Endodermal cell (in vitro differentiated cells): ENCODE measurements at regions not wholly inside any gene's neighbourhood (a gene's known extent, or its start where the extent isn't known, plus 50 kb on each side); places are given as distances from the start of the nearest gene placed in this dataset.

Source experiments
- DNase-seq: peaks from one replicate; pipeline ENCODE4 v3.0.0-alpha.2; 2017
- H3K27ac ChIP-seq: 2 replicates; pipeline ENCODE4 v1.5.1; 2013; ENCODE audit warnings: mild to moderate bottlenecking, low read depth, low read length, moderate library complexity
- H3K27me3 ChIP-seq: 2 replicates; pipeline ENCODE4 v1.6.1; 2013; ENCODE audit warnings: mild to moderate bottlenecking, low read length, moderate library complexity; ENCODE audit not compliant: insufficient read depth, control insufficient read depth, poor library complexity, severe bottlenecking
- H3K36me3 ChIP-seq: 2 replicates; pipeline ENCODE4 v1.7.0; 2013; ENCODE audit warnings: mild to moderate bottlenecking, low read length, moderate library complexity; ENCODE audit not compliant: control insufficient read depth, insufficient read depth
- H3K4me1 ChIP-seq: one replicate; pipeline ENCODE4 v1.7.0; 2013; ENCODE audit warnings: low read length; ENCODE audit not compliant: control insufficient read depth, insufficient read depth
- H3K4me3 ChIP-seq: 2 replicates; pipeline ENCODE4 v1.5.1; 2013; ENCODE audit warnings: mild to moderate bottlenecking, low read length, moderate library complexity
- H3K9ac ChIP-seq: 2 replicates; pipeline ENCODE4 v1.6.1; 2013; ENCODE audit warnings: mild to moderate bottlenecking, low read length, moderate library complexity; ENCODE audit not compliant: poor library complexity, severe bottlenecking; ENCODE audit errors: extremely low read depth
- H3K9me3 ChIP-seq: 2 replicates; pipeline ENCODE4 v1.6.1; 2013; ENCODE audit warnings: mild to moderate bottlenecking, low read length, moderate library complexity; ENCODE audit not compliant: control insufficient read depth
- H3K27ac Mint-ChIP-seq: 2 replicates; pipeline ENCODE4 v1.8.0; 2020; ENCODE audit warnings: mixed read lengths
- H3K27me3 Mint-ChIP-seq: 2 replicates; pipeline ENCODE4 v1.8.0; 2021; ENCODE audit warnings: mild to moderate bottlenecking, mixed read lengths; ENCODE audit not compliant: insufficient read depth
- H3K36me3 Mint-ChIP-seq: 2 replicates; pipeline ENCODE4 v1.8.0; 2020; ENCODE audit warnings: low read depth, mixed read lengths
- H3K4me1 Mint-ChIP-seq: 2 replicates; pipeline ENCODE4 v1.8.0; 2020; ENCODE audit warnings: mixed read lengths
- H3K4me3 Mint-ChIP-seq: 2 replicates; pipeline ENCODE4 v1.8.0; 2020; ENCODE audit warnings: mild to moderate bottlenecking, moderate library complexity, mixed read lengths
- H3K9me3 Mint-ChIP-seq: 2 replicates; pipeline ENCODE4 v1.8.0; 2020; ENCODE audit warnings: mild to moderate bottlenecking, mixed read lengths
- WGBS, 2 experiments: methylation state at CpG; one replicate each; pipeline versions ENCODE4 v1.1.5 to v1.1.7; 2013; ENCODE audit warnings: missing lambda C conversion rate in 2 of 2, mixed read lengths in 1 of 2; ENCODE audit not compliant: insufficient coverage in 1 of 2, insufficient read length in 1 of 2; 5-methylcytosine and 5-hydroxymethylcytosine counted together
- TF ChIP-seq, protein P1 (sequence below): fragments of 200-600 bp; sonication (generic); conservative IDR thresholded peaks from 2 replicates; pipeline ENCODE4 v1.5.0; 2021; ENCODE audit warnings: antibody characterized with exemption, mild to moderate bottlenecking

DNA sequence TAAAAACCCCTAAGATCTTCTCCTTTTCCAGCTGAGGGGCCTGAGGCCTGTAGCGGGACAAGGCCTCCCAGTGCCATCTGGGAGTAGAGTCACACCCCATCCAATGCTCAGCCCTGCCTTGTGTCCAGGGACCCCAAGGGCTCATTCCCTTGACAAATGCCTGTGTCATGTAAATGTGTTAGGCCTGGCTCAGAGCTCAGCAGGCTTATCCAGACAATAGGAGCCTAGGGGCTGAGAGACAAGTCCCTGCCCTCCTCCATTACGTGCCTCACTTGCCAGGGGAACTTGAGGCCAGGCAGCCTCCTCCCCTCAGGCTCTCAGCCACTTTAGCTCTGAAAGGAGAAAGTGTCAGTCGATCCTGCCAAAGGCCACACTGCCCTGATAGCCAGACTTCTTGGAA is 166.8 kb upstream of the MAMLD1 start:
- Histone ChIP-seq H3K4me1 (no peaks in the 10 kb centered on the region), H3K27me3 (no peaks in the 10 kb centered on the region), H3K4me3 (no peak overlapping the region), H3K9me3 (no peaks in the 10 kb centered on the region), H3K27ac (no peak overlapping the region), H3K9ac (no peak overlapping the region), H3K36me3 (no peaks in the 10 kb centered on the region)
- H3K27ac Mint-ChIP-seq: no peak overlapping the region
- 56% methylated on average over 2 of the region's 3 CpGs; no CpG with 5 or more reads in 1 of the 2 experiments for WGBS, 2 experiments
- H3K9me3 Mint-ChIP-seq: peaks cover 66% of the 10 kb centered on the region
- H3K27me3 Mint-ChIP-seq: peaks cover 3% of the 10 kb centered on the region
- H3K36me3 Mint-ChIP-seq: no peaks in the 10 kb centered on the region
- H3K4me3 Mint-ChIP-seq: no peak overlapping the region
- peaks cover 2% of the 10 kb centered on the region for H3K4me1 Mint-ChIP-seq
- TF ChIP-seq, protein P1, sequence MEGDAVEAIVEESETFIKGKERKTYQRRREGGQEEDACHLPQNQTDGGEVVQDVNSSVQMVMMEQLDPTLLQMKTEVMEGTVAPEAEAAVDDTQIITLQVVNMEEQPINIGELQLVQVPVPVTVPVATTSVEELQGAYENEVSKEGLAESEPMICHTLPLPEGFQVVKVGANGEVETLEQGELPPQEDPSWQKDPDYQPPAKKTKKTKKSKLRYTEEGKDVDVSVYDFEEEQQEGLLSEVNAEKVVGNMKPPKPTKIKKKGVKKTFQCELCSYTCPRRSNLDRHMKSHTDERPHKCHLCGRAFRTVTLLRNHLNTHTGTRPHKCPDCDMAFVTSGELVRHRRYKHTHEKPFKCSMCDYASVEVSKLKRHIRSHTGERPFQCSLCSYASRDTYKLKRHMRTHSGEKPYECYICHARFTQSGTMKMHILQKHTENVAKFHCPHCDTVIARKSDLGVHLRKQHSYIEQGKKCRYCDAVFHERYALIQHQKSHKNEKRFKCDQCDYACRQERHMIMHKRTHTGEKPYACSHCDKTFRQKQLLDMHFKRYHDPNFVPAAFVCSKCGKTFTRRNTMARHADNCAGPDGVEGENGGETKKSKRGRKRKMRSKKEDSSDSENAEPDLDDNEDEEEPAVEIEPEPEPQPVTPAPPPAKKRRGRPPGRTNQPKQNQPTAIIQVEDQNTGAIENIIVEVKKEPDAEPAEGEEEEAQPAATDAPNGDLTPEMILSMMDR: no peak
- DNase-seq: peak; percentile 61

DNA sequence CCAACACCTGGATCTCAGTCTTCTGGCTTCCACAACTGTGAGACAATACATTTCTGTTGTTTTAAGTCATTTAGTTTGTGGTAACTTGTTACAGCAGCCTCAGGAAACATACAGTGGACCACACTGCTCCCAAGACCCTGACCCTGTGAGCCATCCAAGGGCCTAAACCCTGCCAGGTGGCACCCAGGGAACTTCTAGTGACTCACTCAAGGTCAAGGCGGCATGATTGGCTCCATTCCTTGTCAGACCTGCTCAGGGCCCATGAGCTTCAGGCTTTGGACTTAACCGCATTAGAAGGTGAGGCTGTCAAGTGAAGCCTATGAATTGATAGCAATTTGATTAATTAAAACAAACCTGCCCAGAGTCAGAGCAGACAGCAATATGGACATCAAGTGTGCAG is 165.7 kb upstream of the MAMLD1 start:
- H3K9me3 ChIP-seq: no peaks in the 10 kb centered on the region
- no peak overlapping the region for H3K9ac ChIP-seq
- no peaks in the 10 kb centered on the region for H3K36me3 ChIP-seq
- H3K27me3 ChIP-seq: no peaks in the 10 kb centered on the region
- Mint-ChIP-seq H3K4me3 (no peak overlapping the region), H3K9me3 (peaks cover 68% of the 10 kb centered on the region), H3K27ac (no peak overlapping the region), H3K27me3 (peaks cover 4% of the 10 kb centered on the region), H3K4me1 (no peaks in the 10 kb centered on the region), H3K36me3 (no peaks in the 10 kb centered on the region)
- no peaks in the 10 kb centered on the region for H3K4me1 ChIP-seq
- TF ChIP-seq, protein P1: no peak
- 80% methylated on average over 2 of the region's 2 CpGs; no CpG with 5 or more reads in 1 of the 2 experiments for WGBS, 2 experiments
- no peak for DNase-seq
- H3K27ac ChIP-seq: no peak overlapping the region
- H3K4me3 ChIP-seq: no peak overlapping the region

DNA sequence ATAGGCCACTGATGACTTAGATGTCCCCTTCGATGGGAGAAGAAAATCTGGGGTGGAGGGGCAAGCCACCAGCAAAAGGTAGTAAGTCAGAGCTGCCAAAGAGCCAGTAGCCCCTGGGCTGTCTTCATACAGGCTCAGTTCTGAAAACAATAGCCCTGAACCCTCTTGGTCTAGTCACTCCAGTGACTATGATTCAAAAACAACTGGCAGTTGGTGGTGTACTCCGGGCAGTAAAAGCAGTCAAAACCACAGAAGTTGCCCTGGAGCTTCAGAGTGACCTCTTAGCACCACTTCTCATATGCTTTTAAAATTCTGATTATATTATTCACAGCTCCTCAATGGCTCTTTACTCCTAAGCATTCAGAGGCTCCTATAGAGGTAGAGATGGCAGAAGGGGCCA is 164.3 kb upstream of the MAMLD1 start:
- H3K36me3 ChIP-seq: no peaks in the 10 kb centered on the region
- H3K4me1 Mint-ChIP-seq: no peaks in the 10 kb centered on the region
- no peaks in the 10 kb centered on the region for H3K36me3 Mint-ChIP-seq
- TF ChIP-seq, protein P1: no peak
- DNase-seq: no peak
- peaks cover 69% of the 10 kb centered on the region for H3K9me3 Mint-ChIP-seq
- no peaks in the 10 kb centered on the region for H3K9me3 ChIP-seq
- no peak overlapping the region for H3K9ac ChIP-seq
- H3K27ac Mint-ChIP-seq: no peak overlapping the region
- no peaks in the 10 kb centered on the region for H3K4me1 ChIP-seq
- no peaks in the 10 kb centered on the region for H3K27me3 ChIP-seq
- H3K4me3 Mint-ChIP-seq: no peak overlapping the region
- 90% methylated on average over 2 of the region's 2 CpGs; no CpG with 5 or more reads in 1 of the 2 experiments for WGBS, 2 experiments
- no peak overlapping the region for H3K27ac ChIP-seq
- H3K27me3 Mint-ChIP-seq: peaks cover 4% of the 10 kb centered on the region
- no peak overlapping the region for H3K4me3 ChIP-seq
